ENCODE measurements at regions not wholly inside any gene's neighbourhood (a gene's known extent, or its start where the extent isn't known, plus 50 kb on each side); places are given as distances from the start of the nearest gene placed in this dataset.

DNA sequence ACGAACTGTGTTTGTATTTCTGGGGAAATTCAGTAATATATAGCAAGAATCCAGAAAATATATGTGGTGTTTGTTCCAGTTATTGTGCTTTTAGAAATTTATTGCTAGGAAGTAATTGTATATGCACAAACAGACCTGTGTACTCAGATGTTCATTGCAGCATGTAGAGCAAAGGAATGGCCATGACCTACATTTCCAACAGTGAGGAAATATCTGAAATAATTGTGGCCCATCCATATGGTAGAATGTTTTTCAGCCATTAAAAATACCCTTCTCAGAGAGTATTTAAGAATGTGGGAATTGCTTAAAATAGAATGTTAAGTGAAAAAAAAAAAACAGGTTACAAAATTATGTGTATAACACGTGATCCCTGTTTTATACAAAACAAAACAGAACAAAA lies 77.3 kb downstream of the TMX1 start:
- Histone ChIP-seq H3K27ac (no peak overlapping the region), H3K27me3 (no peaks in the 10 kb centered on the region), H3K36me3 (replicated peaks in 1 of 2) (no peaks in the 10 kb centered on the region), H3K9me3 (replicated peaks in 1 of 3) (no peaks in the 10 kb centered on the region), H3K4me3 (no peak overlapping the region), H3K4me1 (replicated peaks in 1 of 2) (peaks cover 0 to 13% of the 10 kb centered on the region in 2 donors)
- intact Hi-C loops (cut with DNase I) = no loop called here
- no peak for TF ChIP-seq POLR2A (IDR thresholded peaks at IDR 0.05)
- TF ChIP-seq, protein P1, sequence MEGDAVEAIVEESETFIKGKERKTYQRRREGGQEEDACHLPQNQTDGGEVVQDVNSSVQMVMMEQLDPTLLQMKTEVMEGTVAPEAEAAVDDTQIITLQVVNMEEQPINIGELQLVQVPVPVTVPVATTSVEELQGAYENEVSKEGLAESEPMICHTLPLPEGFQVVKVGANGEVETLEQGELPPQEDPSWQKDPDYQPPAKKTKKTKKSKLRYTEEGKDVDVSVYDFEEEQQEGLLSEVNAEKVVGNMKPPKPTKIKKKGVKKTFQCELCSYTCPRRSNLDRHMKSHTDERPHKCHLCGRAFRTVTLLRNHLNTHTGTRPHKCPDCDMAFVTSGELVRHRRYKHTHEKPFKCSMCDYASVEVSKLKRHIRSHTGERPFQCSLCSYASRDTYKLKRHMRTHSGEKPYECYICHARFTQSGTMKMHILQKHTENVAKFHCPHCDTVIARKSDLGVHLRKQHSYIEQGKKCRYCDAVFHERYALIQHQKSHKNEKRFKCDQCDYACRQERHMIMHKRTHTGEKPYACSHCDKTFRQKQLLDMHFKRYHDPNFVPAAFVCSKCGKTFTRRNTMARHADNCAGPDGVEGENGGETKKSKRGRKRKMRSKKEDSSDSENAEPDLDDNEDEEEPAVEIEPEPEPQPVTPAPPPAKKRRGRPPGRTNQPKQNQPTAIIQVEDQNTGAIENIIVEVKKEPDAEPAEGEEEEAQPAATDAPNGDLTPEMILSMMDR (IDR thresholded peaks at IDR 0.05) = no peak
- WGBS, 4 donors = 64 to 73% (median 69%) methylated on average over 2 of the region's 2 CpGs
- DNase-seq = no peak

DNA sequence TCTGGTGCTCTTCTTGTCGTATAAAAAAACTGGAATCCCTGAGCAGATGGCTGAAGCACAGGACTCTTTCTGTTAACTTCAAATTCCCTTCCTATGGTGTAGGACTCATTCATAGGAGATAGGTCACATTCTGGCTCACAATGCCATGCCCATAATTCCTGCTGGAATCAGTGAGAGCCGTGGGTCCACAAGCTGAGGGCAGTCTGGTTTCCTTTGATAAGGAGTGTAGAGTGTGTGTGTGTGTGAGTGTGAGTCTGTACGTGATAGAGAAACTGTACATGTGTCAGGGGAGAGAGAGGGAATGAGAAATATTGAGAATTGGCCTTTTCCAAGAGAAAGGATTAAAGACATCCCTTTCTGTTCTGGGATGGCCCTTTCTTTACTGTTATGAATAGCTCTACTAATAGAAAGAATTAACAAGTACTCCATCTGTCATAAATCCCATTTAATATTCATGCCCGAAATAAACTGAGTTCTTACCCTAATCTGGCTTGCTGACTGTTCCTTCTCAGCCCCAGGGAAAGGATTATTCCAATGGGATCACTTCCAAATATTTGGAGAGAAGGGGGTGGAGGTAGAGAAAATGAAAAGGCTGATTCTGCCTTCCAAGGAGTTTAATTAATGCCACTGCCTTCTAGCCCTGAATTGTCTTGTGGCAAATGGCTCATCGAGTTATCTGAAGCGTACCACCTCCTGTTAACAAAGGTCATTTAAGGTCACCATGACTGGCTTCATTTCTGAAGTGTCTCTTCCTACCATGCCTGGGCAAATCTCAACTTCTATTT lies 79.0 kb downstream of the TMX1 start:
- no peak for DNase-seq
- TF ChIP-seq POLR2A (IDR thresholded peaks at IDR 0.05) = no peak
- intact Hi-C loops (cut with DNase I) = no loop called here
- H3K27me3 ChIP-seq = no peaks in the 10 kb centered on the region
- peaks cover 0 to 13% of the 10 kb centered on the region in 2 donors for H3K4me1 ChIP-seq (replicated peaks in 1 of 2)
- H3K9me3 ChIP-seq (replicated peaks in 1 of 3) = no peaks in the 10 kb centered on the region
- WGBS, 4 donors = 49 to 62% (median 52%) methylated on average over 6 of the region's 6 CpGs
- no peak overlapping the region for H3K27ac ChIP-seq
- H3K36me3 ChIP-seq (replicated peaks in 1 of 2) = no peaks in the 10 kb centered on the region
- no peak overlapping the region for H3K4me3 ChIP-seq

DNA sequence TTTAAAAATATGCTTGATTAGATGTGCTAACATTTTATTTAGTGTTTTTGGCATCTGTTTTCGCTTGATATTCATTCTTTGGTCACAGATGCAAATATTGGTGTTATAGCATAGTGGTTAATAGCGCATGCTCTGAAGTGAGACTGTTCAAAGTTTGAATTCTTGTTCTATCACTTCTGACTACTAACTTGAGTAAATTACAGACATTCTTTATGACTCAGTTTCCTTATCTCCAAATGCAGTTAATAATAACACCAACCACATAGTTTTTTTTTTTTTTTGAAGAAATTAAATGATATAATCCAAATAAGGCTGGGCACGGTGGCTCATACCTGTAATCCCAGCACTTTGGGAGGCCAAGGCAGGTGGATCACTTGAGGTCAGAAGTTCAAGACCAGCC lies 81.0 kb downstream of the TMX1 start:
- 90 to 97% (median 96%) methylated on average over 3 of the region's 3 CpGs for WGBS, 4 donors
- H3K36me3 ChIP-seq (replicated peaks in 1 of 2) = no peaks in the 10 kb centered on the region
- no peak overlapping the region for H3K27ac ChIP-seq
- no peak for DNase-seq
- no peak overlapping the region for H3K4me3 ChIP-seq
- H3K27me3 ChIP-seq = no peaks in the 10 kb centered on the region
- TF ChIP-seq, protein P1 (IDR thresholded peaks at IDR 0.05) = no peak
- TF ChIP-seq POLR2A (IDR thresholded peaks at IDR 0.05) = no peak
- peaks cover 0 to 13% of the 10 kb centered on the region in 2 donors for H3K4me1 ChIP-seq (replicated peaks in 1 of 2)
- no peaks in the 10 kb centered on the region for H3K9me3 ChIP-seq (replicated peaks in 1 of 3)
- intact Hi-C loops (cut with DNase I) = no loop called here

DNA sequence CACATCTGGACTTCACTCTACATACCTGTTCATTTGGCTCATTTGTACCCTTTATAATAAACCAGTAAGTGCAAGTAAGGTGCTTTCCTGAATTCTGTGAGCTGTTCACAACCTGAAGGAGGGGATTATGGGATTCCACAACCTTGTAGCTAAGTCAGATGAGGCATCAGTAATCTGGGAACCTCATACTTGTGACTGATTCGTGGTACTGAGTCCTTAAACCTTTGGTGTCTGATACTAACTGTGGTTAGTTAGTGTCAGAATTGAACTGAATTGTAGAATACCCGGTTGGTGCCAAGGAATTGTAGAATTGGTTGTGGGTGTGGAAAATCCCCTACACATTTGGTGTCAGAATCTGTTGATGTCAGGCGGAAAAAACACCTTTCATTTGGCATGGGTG lies 83.4 kb downstream of the TMX1 start:
- no peak for DNase-seq
- WGBS, 4 donors = 83 to 97% (median 94%) methylated on average over 3 of the region's 3 CpGs
- Histone ChIP-seq H3K4me1 (replicated peaks in 1 of 2) (peaks cover 0 to 16% of the 10 kb centered on the region in 2 donors), H3K27ac (no peak overlapping the region), H3K36me3 (replicated peaks in 1 of 2) (no peaks in the 10 kb centered on the region), H3K9me3 (replicated peaks in 1 of 3) (no peaks in the 10 kb centered on the region), H3K4me3 (no peak overlapping the region), H3K27me3 (no peaks in the 10 kb centered on the region)
- intact Hi-C loops (cut with DNase I) = no loop called here
- TF ChIP-seq, protein P1 (IDR thresholded peaks at IDR 0.05) = no peak
- TF ChIP-seq POLR2A (IDR thresholded peaks at IDR 0.05) = no peak

DNA sequence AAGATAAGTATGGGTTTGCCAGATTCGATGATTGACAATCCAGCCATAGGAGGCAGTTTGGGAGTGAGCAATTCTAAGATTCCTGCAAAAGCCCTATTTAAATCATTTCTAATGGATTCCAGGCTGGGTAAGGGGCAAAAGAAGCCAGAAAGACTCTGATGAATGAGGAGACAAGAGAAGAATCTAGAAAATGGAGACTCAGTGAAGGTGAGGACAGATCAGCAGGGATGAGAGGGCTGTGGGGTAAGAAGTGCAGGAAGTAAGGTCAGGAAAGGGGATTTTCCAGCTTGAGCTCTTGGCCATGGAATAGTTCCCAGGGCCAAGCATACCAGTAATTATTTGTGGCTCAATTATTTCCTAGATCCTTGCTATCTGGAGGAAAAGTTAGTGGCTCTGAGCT lies 87.3 kb downstream of the TMX1 start:
- Histone ChIP-seq H3K36me3 (replicated peaks in 1 of 2) (no peaks in the 10 kb centered on the region), H3K27me3 (no peaks in the 10 kb centered on the region), H3K4me3 (no peak overlapping the region), H3K27ac (no peak overlapping the region), H3K9me3 (replicated peaks in 1 of 3) (no peaks in the 10 kb centered on the region), H3K4me1 (replicated peaks in 1 of 2) (peaks cover 0 to 17% of the 10 kb centered on the region in 2 donors)
- DNase-seq = no peak
- intact Hi-C loops (cut with DNase I) = no loop called here
- 82 to 97% (median 92%) methylated on average over 1 of the region's 1 CpG for WGBS, 4 donors
- TF ChIP-seq POLR2A (IDR thresholded peaks at IDR 0.05) = no peak
- TF ChIP-seq, protein P1 (IDR thresholded peaks at IDR 0.05) = no peak

Data from adrenal gland (tissue), 9 donors.